GM19351 (cell line): ENCODE measurements at regions not wholly inside any gene's neighbourhood (a gene's known extent, or its start where the extent isn't known, plus 50 kb on each side); places are given as distances from the start of the nearest gene placed in this dataset.
"Not testable (repeated sequence)": the region's sequence is repeated elsewhere in the genome, so short reads cannot be mapped to it uniquely, and the experiment has no call there.

Experiments used
- ATAC-seq: cut with Tn5 transposase; IDR thresholded peaks from one replicate; pipeline ENCODE4 v1.9.1; 2021; ENCODE audit warnings: mild to moderate bottlenecking, moderate library complexity; ENCODE audit not compliant: unreplicated experiment

DNA sequence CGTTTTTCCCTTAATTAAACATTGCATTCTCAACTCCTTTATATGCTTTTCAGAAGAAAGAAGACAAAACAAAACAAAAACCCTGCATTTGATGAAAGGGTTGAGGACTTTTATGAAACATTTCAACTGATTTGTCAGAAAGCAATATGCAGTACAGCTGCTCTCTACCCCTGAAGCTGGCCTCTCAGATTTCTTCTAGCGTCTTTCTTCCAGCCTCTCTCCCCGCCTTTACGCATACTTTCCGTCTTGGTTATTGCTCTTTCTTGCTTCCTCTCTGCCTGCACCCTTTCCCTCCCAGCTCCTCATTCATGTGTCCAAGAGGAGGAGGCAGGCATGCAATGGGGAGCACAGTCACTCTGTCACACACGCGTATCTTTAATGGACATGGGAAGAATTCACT, 91.0 kb upstream of the COL1A2 start:
- ATAC-seq: no peak

DNA sequence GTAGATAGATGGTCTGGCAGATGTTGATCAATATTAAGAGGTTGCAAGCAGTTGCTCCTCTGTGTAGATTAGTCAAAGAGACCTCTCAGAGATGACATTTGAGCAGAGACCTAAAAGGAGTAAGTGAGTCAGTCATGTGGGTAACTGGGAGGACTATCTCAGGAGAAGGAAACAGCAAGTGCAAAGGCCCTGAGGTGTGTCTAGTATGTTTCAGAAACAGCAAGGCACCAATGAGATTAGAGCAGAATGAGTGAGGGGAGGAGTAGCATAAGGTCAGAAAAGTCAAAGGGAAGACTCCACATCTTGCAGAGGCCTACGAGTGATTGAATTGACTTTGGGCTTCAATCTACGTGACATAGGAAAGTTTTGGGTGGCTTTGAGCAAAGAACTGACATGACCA, 89.8 kb upstream of the COL1A2 start:
- ATAC-seq: no peak

- no peak for ATAC-seq
Observed at GRCh38 chr7:94305836-94306235, 88.9 kb upstream of the COL1A2 start.

DNA sequence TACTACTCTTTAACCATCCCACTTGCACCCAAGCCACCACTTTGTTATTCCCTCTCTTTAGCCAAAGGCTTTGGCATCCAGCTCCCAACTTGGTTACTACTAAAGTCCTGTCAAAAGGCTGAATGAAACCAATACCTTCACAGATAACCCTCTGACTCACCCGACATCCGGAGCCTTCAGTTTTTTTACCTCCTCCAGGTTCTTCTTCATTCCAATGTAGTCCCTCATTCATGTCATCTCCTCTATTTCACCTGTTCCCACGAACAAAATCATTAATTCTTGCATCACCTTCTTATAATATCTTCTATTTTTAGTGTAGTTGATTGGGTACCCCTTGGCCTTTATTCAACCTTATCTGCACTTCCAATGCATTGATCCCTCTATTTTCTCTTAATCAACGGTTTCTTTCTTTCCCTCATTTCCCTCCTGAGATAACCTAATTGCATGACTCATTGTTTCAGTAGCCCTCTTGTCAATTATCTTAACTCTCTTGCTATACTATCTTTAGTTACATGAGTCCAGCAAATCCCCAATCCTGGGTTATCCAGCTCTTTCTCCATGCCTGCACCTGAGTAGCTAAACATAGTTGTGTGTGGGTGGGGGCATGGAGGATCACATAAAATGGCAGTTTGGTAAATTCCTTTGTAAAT, 87.2 kb upstream of the COL1A2 start:
- no peak for ATAC-seq

- no peak for ATAC-seq
Observed at GRCh38 chr7:94311515-94311914, 83.2 kb upstream of the COL1A2 start.

DNA sequence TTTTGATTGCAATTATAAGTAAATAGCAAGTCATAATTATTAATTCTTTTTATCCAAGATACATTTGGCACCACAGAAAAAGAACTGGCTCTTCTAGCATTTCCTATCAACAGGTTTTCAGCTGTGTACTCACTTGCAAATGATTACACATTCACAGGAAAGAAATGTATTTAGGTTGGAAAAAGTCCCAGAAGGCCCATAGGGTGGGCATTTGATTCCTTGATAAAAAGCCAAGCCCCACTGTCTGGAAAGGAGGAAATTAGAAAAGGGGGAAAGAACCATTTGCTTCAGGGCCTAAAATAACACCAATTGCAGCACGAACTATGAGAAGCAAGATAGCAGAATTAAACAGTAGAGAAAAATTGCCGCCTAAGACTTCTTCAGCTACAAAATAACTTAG, 80.8 kb upstream of the COL1A2 start:
- no peak for ATAC-seq

DNA sequence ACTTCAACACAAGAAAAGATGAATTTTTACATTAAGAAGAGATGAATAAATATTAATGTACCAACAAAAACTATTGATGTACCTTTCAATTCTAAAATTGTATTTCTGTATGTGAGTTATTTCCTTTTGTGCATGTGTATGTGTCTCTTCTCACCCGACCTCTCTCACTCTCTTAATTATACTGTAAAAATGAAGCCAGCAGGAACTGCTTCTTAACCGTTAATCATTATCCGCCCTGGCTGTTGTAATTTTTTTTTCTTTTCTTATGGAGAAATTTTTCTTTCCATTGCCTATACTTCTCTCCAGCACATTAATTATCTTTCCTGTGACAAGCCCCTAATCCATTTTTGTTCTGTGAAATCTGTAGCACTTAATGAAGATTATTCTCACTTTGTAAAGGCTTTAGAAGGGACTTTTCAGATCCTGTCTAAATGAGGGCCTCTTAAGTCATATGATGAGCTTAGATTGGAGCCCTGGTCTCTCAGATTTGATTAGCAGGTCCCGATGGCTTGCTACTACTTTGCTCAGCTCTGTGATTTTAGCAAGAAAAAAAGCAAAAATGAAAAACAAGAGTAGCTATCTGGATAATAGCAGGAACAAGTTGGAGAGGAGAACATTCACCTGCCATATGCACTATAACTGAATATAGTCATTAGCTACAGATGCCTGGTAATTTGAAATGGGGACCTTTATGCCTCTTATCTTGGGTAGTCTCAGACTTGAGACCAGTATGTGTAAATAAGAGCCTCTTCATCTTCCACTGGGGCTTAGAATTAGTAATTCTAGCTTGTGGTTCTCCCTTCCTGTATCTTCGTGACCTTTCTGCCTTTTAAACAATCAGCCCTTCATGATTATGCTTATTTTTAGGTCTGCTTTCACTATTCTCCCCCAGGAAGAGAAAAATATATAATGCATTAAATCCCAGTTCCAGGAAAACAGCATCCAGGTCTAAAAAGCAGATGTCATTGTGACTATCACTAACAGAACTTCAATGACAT, 80.0 kb upstream of the COL1A2 start:
- no peak for ATAC-seq

- ATAC-seq: not testable (repeated sequence)
Observed at GRCh38 chr7:94321138-94321537, 73.6 kb upstream of the COL1A2 start.

- no peak for ATAC-seq
Observed at GRCh38 chr7:94323844-94324243, 70.9 kb upstream of the COL1A2 start.

DNA sequence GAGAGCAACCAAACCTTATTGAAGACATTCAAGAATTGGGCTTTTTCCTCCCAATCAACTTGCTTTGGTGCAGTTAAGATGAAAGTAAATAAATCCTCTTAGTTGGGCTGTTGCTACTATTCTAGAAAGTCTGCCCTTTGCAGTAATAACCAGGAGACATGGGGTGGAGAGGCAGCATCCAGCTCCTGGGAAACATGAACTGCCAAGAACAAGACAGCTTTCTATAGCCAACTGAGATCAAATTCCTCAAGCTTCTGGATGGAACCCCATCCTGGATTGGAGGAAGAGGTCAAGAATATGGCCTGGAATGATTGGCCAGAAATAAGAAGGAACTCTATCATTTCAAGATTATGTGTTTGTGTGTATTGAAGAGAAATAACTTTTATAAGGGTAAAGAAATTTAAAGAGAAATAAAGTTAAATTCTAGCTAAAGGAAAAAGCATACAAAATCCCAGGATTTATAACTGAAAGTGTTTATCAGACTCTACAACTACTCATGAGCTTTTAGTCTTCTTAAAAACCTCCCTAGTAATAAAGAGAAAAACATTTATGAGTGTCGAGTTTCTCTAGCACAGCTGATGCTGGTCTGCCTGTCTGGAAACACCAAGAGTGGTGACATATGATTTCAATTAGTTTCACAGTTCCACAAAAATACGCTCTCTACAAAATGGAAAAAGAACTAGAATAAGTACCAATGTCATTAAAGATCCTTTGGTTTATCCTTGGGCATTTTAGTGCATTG, 70.1 kb upstream of the COL1A2 start:
- ATAC-seq: no peak

GRCh38 chr7:94325122-94325475, 69.6 kb upstream of the COL1A2 start:
- no peak for ATAC-seq

GRCh38 chr7:94330269-94331020, 64.2 kb upstream of the COL1A2 start:
- no peak for ATAC-seq

DNA sequence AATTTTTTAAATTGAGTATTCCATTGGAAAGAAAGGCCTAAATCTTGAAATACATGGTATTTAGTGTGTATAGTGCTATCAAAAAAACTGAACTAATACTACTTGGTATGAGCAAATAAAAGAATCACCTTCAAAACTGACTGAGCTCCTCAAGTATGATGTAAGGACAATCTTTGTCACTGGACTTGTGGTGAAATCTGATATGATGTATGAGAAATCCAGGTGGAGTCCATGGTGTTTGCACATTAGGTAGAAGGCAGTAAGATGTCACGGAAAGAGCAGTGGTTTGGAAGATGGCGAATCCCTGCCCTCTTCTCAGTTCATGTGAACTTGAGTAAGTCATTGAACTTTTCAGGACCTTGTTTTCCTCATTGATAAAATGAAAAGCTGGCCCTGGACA, 62.1 kb upstream of the COL1A2 start:
- ATAC-seq: no peak

DNA sequence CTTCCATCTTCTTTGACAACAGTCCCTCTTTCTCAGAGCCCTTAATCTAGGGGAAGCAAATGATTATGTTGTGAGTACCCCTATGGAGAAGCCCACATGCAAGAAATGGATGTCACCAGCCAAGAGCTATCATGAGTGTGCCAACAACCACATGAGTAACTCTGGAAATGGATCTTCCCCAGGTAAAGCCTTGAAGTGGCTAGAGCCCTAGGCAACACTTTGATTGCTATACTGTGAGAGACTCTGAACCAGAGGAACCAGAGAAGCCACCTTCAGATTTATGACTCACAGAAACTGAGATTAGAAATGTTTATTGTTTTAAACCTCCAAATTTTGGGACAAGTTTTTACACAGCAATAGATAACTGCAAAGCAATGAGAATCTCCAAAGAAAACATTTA, 60.9 kb upstream of the COL1A2 start:
- ATAC-seq: no peak

DNA sequence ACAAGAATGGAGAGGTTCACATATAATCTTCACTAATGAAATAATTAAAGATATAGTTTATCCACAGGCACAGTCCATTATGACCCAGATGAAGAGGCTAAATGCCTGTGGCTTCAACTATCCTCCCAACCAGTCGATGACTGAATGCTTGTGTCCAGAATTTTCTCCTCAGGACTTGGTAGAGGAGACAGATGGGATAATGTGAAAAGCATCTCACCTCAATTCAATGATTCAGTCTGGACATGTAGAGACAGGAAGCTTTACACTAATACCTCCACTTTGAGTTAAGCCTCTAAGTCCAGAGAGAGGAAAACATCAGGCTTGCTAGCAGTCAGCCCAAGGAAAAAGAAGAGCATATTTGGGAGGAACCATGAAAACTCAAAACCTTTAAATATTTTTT, 59.1 kb upstream of the COL1A2 start:
- ATAC-seq: no peak

DNA sequence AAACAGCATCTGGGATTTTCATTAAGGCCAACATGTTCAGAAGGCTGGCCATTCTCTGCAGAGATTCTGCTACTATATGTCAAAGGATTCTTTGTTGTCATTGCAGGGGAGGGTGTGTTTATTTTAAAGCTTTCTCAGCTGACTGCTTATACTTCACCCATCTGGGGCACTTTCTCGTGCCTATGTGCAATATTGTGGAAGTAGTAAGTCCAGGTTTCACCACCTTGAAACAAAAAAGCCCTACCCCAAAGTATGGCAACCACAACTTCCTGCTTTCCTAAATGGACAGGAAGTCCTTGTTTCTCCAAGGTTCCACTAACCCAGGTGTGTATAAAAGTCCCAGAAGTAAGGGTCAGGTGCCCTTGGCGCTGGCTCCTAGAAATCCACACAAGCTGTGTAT, 58.7 kb upstream of the COL1A2 start:
- no peak for ATAC-seq

DNA sequence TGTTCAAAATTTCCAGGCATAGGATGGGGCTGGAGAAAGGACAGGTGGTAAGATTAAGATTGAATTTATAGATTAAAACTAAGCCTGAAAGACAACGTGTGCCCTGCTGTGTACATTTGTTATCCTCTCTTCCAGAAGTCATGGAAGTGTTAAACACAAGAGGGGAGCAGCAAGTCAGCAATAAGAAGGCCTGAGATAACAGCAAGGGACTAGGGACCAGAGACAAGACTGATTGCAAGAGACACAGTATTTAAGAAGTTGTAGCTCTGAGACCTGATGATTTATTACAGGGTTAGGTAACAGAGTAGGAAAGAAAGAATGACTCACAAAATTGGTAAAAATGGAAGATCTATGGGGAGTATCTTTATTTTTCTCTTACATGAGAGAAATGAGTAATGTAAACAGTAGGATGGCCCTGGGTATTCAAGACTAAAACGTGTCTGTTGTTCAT, 55.7 kb upstream of the COL1A2 start:
- no peak for ATAC-seq

DNA sequence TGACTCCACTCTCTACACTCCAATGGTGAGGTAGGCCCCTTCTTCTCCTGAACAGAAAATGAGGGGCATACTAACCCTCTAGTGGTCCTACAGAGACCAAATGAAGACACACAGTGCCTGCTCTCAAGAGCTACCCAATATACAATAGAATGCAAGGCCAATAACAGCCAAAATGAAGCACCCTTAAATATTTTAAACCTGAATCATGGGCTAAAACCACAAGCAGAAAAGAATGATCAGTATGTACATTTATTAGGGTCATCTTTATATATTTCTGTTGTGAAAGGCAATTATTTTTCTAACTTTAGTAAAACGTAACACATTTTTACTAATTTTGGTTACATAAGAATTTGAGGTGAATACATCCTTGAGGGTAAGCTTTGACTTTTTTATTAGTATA, 49.9 kb upstream of the COL1A2 start:
- ATAC-seq: no peak
